Endodermal cell (in vitro differentiated cells): ENCODE measurements at regions not wholly inside any gene's neighbourhood (a gene's known extent, or its start where the extent isn't known, plus 50 kb on each side); places are given as distances from the start of the nearest gene placed in this dataset.

Experiments
- DNase-seq: peaks from one replicate; pipeline ENCODE4 v3.0.0-alpha.2; 2017
- H3K27ac ChIP-seq: 2 replicates; pipeline ENCODE4 v1.5.1; 2013; ENCODE audit warnings: mild to moderate bottlenecking, low read depth, low read length, moderate library complexity
- H3K27me3 ChIP-seq: 2 replicates; pipeline ENCODE4 v1.6.1; 2013; ENCODE audit warnings: mild to moderate bottlenecking, low read length, moderate library complexity; ENCODE audit not compliant: insufficient read depth, control insufficient read depth, poor library complexity, severe bottlenecking
- H3K36me3 ChIP-seq: 2 replicates; pipeline ENCODE4 v1.7.0; 2013; ENCODE audit warnings: mild to moderate bottlenecking, low read length, moderate library complexity; ENCODE audit not compliant: control insufficient read depth, insufficient read depth
- H3K4me1 ChIP-seq: one replicate; pipeline ENCODE4 v1.7.0; 2013; ENCODE audit warnings: low read length; ENCODE audit not compliant: control insufficient read depth, insufficient read depth
- H3K4me3 ChIP-seq: 2 replicates; pipeline ENCODE4 v1.5.1; 2013; ENCODE audit warnings: mild to moderate bottlenecking, low read length, moderate library complexity
- H3K9ac ChIP-seq: 2 replicates; pipeline ENCODE4 v1.6.1; 2013; ENCODE audit warnings: mild to moderate bottlenecking, low read length, moderate library complexity; ENCODE audit not compliant: poor library complexity, severe bottlenecking; ENCODE audit errors: extremely low read depth
- H3K9me3 ChIP-seq: 2 replicates; pipeline ENCODE4 v1.6.1; 2013; ENCODE audit warnings: mild to moderate bottlenecking, low read length, moderate library complexity; ENCODE audit not compliant: control insufficient read depth
- H3K27ac Mint-ChIP-seq: 2 replicates; pipeline ENCODE4 v1.8.0; 2020; ENCODE audit warnings: mixed read lengths
- H3K27me3 Mint-ChIP-seq: 2 replicates; pipeline ENCODE4 v1.8.0; 2021; ENCODE audit warnings: mild to moderate bottlenecking, mixed read lengths; ENCODE audit not compliant: insufficient read depth
- H3K36me3 Mint-ChIP-seq: 2 replicates; pipeline ENCODE4 v1.8.0; 2020; ENCODE audit warnings: low read depth, mixed read lengths
- H3K4me1 Mint-ChIP-seq: 2 replicates; pipeline ENCODE4 v1.8.0; 2020; ENCODE audit warnings: mixed read lengths
- H3K4me3 Mint-ChIP-seq: 2 replicates; pipeline ENCODE4 v1.8.0; 2020; ENCODE audit warnings: mild to moderate bottlenecking, moderate library complexity, mixed read lengths
- H3K9me3 Mint-ChIP-seq: 2 replicates; pipeline ENCODE4 v1.8.0; 2020; ENCODE audit warnings: mild to moderate bottlenecking, mixed read lengths
- WGBS, 2 experiments: methylation state at CpG; one replicate each; pipeline versions ENCODE4 v1.1.5 to v1.1.7; 2013; ENCODE audit warnings: missing lambda C conversion rate in 2 of 2, mixed read lengths in 1 of 2; ENCODE audit not compliant: insufficient coverage in 1 of 2, insufficient read length in 1 of 2; 5-methylcytosine and 5-hydroxymethylcytosine counted together
- TF ChIP-seq, protein P1 (sequence below): fragments of 200-600 bp; sonication (generic); conservative IDR thresholded peaks from 2 replicates; pipeline ENCODE4 v1.5.0; 2021; ENCODE audit warnings: antibody characterized with exemption, mild to moderate bottlenecking

DNA sequence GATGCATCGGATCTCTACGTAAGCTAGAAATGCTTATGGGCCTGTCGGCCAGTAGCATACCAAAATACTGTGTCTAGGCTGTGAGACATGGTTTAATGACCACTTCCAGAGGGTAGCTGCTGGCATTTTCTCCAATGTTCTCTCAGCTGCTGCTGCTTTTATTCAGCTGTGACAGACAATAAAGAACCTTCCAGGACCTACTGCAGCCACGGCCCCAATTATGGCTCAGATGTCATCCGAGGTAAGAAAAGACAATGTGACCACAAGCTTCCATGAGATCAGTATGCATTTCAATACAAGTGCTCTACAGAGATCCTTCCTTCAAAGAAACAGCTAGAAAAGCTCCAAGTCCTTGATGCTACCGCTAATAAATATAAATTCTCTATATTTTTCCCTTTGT, 256.2 kb downstream of the SDHAF3 start:
- H3K4me1 Mint-ChIP-seq = no peaks in the 10 kb centered on the region
- no peaks in the 10 kb centered on the region for H3K27me3 Mint-ChIP-seq
- DNase-seq = no peak
- TF ChIP-seq, protein P1, sequence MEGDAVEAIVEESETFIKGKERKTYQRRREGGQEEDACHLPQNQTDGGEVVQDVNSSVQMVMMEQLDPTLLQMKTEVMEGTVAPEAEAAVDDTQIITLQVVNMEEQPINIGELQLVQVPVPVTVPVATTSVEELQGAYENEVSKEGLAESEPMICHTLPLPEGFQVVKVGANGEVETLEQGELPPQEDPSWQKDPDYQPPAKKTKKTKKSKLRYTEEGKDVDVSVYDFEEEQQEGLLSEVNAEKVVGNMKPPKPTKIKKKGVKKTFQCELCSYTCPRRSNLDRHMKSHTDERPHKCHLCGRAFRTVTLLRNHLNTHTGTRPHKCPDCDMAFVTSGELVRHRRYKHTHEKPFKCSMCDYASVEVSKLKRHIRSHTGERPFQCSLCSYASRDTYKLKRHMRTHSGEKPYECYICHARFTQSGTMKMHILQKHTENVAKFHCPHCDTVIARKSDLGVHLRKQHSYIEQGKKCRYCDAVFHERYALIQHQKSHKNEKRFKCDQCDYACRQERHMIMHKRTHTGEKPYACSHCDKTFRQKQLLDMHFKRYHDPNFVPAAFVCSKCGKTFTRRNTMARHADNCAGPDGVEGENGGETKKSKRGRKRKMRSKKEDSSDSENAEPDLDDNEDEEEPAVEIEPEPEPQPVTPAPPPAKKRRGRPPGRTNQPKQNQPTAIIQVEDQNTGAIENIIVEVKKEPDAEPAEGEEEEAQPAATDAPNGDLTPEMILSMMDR = no peak
- WGBS, 2 experiments = 61 to 89% methylated on average over 5 of the region's 6 CpGs
- H3K4me1 ChIP-seq = no peaks in the 10 kb centered on the region
- no peak overlapping the region for H3K4me3 Mint-ChIP-seq
- no peaks in the 10 kb centered on the region for H3K9me3 ChIP-seq
- no peaks in the 10 kb centered on the region for H3K36me3 Mint-ChIP-seq
- no peak overlapping the region for H3K4me3 ChIP-seq
- no peak overlapping the region for H3K27ac Mint-ChIP-seq
- no peaks in the 10 kb centered on the region for H3K36me3 ChIP-seq
- H3K27ac ChIP-seq = no peak overlapping the region
- H3K9ac ChIP-seq = no peak overlapping the region
- H3K9me3 Mint-ChIP-seq = peaks cover 3% of the 10 kb centered on the region
- H3K27me3 ChIP-seq = no peaks in the 10 kb centered on the region

DNA sequence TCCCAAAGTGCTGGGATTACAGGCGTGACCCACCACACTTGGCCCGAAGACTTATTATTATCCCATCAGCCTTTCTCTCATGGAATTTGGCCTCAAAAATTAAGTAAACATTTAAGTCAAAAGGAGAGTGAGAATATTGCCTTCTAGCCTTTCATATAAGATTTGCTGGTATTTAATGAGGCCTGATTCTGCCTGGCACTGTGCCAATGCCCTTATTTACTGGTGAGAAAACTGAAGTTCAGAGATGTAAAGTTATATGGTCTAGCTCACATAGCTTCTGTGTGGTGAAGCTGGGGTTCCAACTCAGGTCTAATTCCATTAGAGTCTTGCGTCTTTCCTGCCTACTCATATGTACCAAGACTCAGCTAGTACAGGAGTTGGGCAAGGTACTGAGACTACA, 260.2 kb downstream of the SDHAF3 start:
- Histone ChIP-seq H3K36me3 (no peaks in the 10 kb centered on the region), H3K4me3 (no peak overlapping the region), H3K27me3 (no peaks in the 10 kb centered on the region), H3K9me3 (no peaks in the 10 kb centered on the region), H3K9ac (no peak overlapping the region), H3K4me1 (no peaks in the 10 kb centered on the region), H3K27ac (no peak overlapping the region)
- H3K27ac Mint-ChIP-seq = no peak overlapping the region
- no peaks in the 10 kb centered on the region for H3K36me3 Mint-ChIP-seq
- H3K9me3 Mint-ChIP-seq = peaks cover 3% of the 10 kb centered on the region
- no peaks in the 10 kb centered on the region for H3K4me1 Mint-ChIP-seq
- TF ChIP-seq, protein P1 = no peak
- no peaks in the 10 kb centered on the region for H3K27me3 Mint-ChIP-seq
- no peak overlapping the region for H3K4me3 Mint-ChIP-seq
- DNase-seq = no peak
- WGBS, 2 experiments = 100% methylated on average over 3 of the region's 3 CpGs; no CpG with 5 or more reads in 1 of the 2 experiments

GRCh38 chr7:97381815-97382554, 264.5 kb downstream of the SDHAF3 start:
- H3K9me3 ChIP-seq = no peaks in the 10 kb centered on the region
- no peaks in the 10 kb centered on the region for H3K27me3 ChIP-seq
- no peak overlapping the region for H3K4me3 ChIP-seq
- Mint-ChIP-seq H3K36me3 (no peaks in the 10 kb centered on the region), H3K4me1 (no peaks in the 10 kb centered on the region), H3K9me3 (peaks cover 3% of the 10 kb centered on the region), H3K27ac (no peak overlapping the region), H3K27me3 (no peaks in the 10 kb centered on the region), H3K4me3 (no peak overlapping the region)
- no peak for DNase-seq
- no peak overlapping the region for H3K9ac ChIP-seq
- no peaks in the 10 kb centered on the region for H3K4me1 ChIP-seq
- TF ChIP-seq, protein P1 = no peak
- no peak overlapping the region for H3K27ac ChIP-seq
- H3K36me3 ChIP-seq = no peaks in the 10 kb centered on the region
- 86 to 94% methylated on average over 1 to 4 of the region's 4 CpGs for WGBS, 2 experiments
